ENCODE measurements at regions not wholly inside any gene's neighbourhood (a gene's known extent, or its start where the extent isn't known, plus 50 kb on each side); places are given as distances from the start of the nearest gene placed in this dataset.

- Histone ChIP-seq H3K27me3 (ENCODE audit: insufficient read depth) (no peaks in the 10 kb centered on the region), H3K4me2 (no peak overlapping the region), H3F3A (replicated peaks; ENCODE audit: insufficient read depth) (no peaks in the 10 kb centered on the region), H2AFZ (ENCODE audit: low read depth) (no peak overlapping the region), H3K79me2 (ENCODE audit: insufficient read depth) (no peaks in the 10 kb centered on the region), H3K9me2 (no peaks in the 10 kb centered on the region), H3K27ac (ENCODE audit: low read depth in 2 of 2, low read length in 1 of 2) (no peak overlapping the region), H3K4me3 (ENCODE audit: low read depth in 2 of 2, low read length in 1 of 2) (no peak overlapping the region), H3K4me1 (ENCODE audit: control insufficient read depth in 1 of 2, insufficient read depth in 2 of 2, low read depth in 1 of 2, low read length in 1 of 2) (no peaks in the 10 kb centered on the region), H4K20me1 (ENCODE audit: insufficient read depth) (no peaks in the 10 kb centered on the region), H3K9me3 (no peaks in the 10 kb centered on the region), H3K36me3 (replicated peaks in 1 of 2; ENCODE audit: control insufficient read depth in 1 of 2, insufficient read depth in 2 of 2, low read length in 1 of 2) (no peaks in the 10 kb centered on the region), H3K9ac (no peak overlapping the region)
- ChIA-PET POLR2A (interaction anchor here (1.1 kb wide), 1 partner anchor 9 kb away, joined by 3 read pairs; no protein-coding TSS in a partner anchor), CTCF (no interaction called here)
- TF ChIP-seq YY1 (IDR thresholded peaks at IDR 0.05; ENCODE audit: low read depth) (no peak), CHD2 (IDR thresholded peaks at IDR 0.05; ENCODE audit: low read length, partially characterized antibody) (no peak), MEF2A (IDR thresholded peaks at IDR 0.05; ENCODE audit: borderline replicate concordance, low read depth) (no peak), SIN3A (IDR thresholded peaks at IDR 0.05; ENCODE audit: borderline replicate concordance, low read depth, low read length) (no peak), GABPA (IDR thresholded peaks at IDR 0.05; ENCODE audit: low read depth) (no peak), TCF12 (IDR thresholded peaks at IDR 0.05) (no peak), RFX5 (IDR thresholded peaks at IDR 0.05; ENCODE audit: low read length) (no peak), RAD21 (IDR thresholded peaks at IDR 0.05; ENCODE audit: low read length) (no peak), FOSL2 (IDR thresholded peaks at IDR 0.05; ENCODE audit: borderline replicate concordance, low read depth) (no peak), REST (IDR thresholded peaks at IDR 0.05; ENCODE audit: low read depth, low read length) (no peak), EZH2phosphoT487 (IDR thresholded peaks at IDR 0.05; ENCODE audit: borderline replicate concordance, low read depth) (no peak), NRF1 (IDR thresholded peaks at IDR 0.05; ENCODE audit: low read depth, low read length) (no peak), FOXM1 (IDR thresholded peaks at IDR 0.05; ENCODE audit: low read depth) (no peak)
- TF ChIP-seq, protein P1, sequence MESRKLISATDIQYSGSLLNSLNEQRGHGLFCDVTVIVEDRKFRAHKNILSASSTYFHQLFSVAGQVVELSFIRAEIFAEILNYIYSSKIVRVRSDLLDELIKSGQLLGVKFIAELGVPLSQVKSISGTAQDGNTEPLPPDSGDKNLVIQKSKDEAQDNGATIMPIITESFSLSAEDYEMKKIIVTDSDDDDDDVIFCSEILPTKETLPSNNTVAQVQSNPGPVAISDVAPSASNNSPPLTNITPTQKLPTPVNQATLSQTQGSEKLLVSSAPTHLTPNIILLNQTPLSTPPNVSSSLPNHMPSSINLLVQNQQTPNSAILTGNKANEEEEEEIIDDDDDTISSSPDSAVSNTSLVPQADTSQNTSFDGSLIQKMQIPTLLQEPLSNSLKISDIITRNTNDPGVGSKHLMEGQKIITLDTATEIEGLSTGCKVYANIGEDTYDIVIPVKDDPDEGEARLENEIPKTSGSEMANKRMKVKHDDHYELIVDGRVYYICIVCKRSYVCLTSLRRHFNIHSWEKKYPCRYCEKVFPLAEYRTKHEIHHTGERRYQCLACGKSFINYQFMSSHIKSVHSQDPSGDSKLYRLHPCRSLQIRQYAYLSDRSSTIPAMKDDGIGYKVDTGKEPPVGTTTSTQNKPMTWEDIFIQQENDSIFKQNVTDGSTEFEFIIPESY (IDR thresholded peaks at IDR 0.05; ENCODE audit: borderline replicate concordance, low read depth): no peak
- TF ChIP-seq, protein P2, sequence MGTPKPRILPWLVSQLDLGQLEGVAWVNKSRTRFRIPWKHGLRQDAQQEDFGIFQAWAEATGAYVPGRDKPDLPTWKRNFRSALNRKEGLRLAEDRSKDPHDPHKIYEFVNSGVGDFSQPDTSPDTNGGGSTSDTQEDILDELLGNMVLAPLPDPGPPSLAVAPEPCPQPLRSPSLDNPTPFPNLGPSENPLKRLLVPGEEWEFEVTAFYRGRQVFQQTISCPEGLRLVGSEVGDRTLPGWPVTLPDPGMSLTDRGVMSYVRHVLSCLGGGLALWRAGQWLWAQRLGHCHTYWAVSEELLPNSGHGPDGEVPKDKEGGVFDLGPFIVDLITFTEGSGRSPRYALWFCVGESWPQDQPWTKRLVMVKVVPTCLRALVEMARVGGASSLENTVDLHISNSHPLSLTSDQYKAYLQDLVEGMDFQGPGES (IDR thresholded peaks at IDR 0.05; ENCODE audit: low read depth, low read length): no peak
- TF ChIP-seq, protein P3, sequence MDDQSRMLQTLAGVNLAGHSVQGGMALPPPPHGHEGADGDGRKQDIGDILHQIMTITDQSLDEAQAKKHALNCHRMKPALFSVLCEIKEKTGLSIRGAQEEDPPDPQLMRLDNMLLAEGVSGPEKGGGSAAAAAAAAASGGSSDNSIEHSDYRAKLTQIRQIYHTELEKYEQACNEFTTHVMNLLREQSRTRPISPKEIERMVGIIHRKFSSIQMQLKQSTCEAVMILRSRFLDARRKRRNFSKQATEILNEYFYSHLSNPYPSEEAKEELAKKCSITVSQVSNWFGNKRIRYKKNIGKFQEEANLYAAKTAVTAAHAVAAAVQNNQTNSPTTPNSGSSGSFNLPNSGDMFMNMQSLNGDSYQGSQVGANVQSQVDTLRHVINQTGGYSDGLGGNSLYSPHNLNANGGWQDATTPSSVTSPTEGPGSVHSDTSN (IDR thresholded peaks at IDR 0.05): no peak
- WGBS (ENCODE audit: low lambda C conversion rate): 81% methylated on average over 14 of the region's 14 CpGs
- no peak for DNase-seq
Measured at GRCh38 chr7:152514771-152515105, 78.9 kb upstream of the KMT2C start.

Measured in SK-N-SH (cell line).